Keratinocyte (primary cell): ENCODE measurements at regions not wholly inside any gene's neighbourhood (a gene's known extent, or its start where the extent isn't known, plus 50 kb on each side); places are given as distances from the start of the nearest gene placed in this dataset.
"Not testable (repeated sequence)": the region's sequence is repeated elsewhere in the genome, so short reads cannot be mapped to it uniquely, and the experiment has no call there.

ENCODE experiments used
- DNase-seq: peaks from one replicate; pipeline ENCODE4 v3.0.0-alpha.2; 2011; ENCODE audit warnings: low read depth, missing footprints, low spot score
- FAIRE-seq: peaks from 2 replicates; lab custom pipeline; 2011; peaks lifted over from hg19 to GRCh38; lab: Jason Lieb, UNC
- H2AFZ ChIP-seq: 2 replicates; pipeline ENCODE4 v1.6.0; 2012; ENCODE audit warnings: low read length, control low read depth, inconsistent platforms; ENCODE audit not compliant: control insufficient read depth
- H3K27ac ChIP-seq: 2 replicates; pipeline ENCODE4 v1.5.1; 2011; ENCODE audit warnings: low read length; ENCODE audit not compliant: control insufficient read depth, insufficient read depth
- H3K27me3 ChIP-seq: 3 replicates; pipeline ENCODE4 v1.6.0; 2011; ENCODE audit warnings: low read length; ENCODE audit not compliant: control insufficient read depth, insufficient read depth; ENCODE audit errors: extremely low read depth
- H3K36me3 ChIP-seq, 2 experiments: 2 replicates in 1 of 2; 3 replicates in 1 of 2; pipeline ENCODE4 v1.5.1; 2011; ENCODE audit warnings: low read length in 2 of 2, mild to moderate bottlenecking in 1 of 2; ENCODE audit not compliant: control insufficient read depth in 2 of 2, insufficient read depth in 2 of 2; ENCODE audit errors: extremely low read depth in 1 of 2
- H3K4me1 ChIP-seq: 3 replicates; pipeline ENCODE4 v1.5.1; 2011; ENCODE audit warnings: low read length; ENCODE audit not compliant: control insufficient read depth, insufficient read depth; ENCODE audit errors: extremely low read depth
- H3K4me2 ChIP-seq: 3 replicates; pipeline ENCODE4 v1.6.0; 2011; ENCODE audit warnings: low read depth, low read length; ENCODE audit not compliant: control insufficient read depth, insufficient read depth; ENCODE audit errors: extremely low read depth
- H3K4me3 ChIP-seq, 3 experiments: fragments of 200-600 bp in 1 of 3; sonication (generic) in 1 of 3; 2 replicates in 2 of 3; 3 replicates in 1 of 3; pipeline ENCODE4 v1.5.1; 2011 to 2016; ENCODE audit warnings: low read length in 3 of 3, mild to moderate bottlenecking in 3 of 3, control low read depth in 2 of 3, inconsistent platforms in 1 of 3, low read depth in 1 of 3, mixed read lengths in 1 of 3, mixed run types in 1 of 3, moderate library complexity in 1 of 3; ENCODE audit not compliant: control insufficient read depth in 2 of 3, insufficient read depth in 2 of 3; ENCODE audit errors: extremely low read depth in 1 of 3
- H3K79me2 ChIP-seq: 2 replicates; pipeline ENCODE4 v1.6.0; 2012; ENCODE audit warnings: low read length; ENCODE audit not compliant: control insufficient read depth, insufficient read depth
- H3K9ac ChIP-seq: 3 replicates; pipeline ENCODE4 v1.6.0; 2011; ENCODE audit warnings: low read length; ENCODE audit not compliant: control insufficient read depth, insufficient read depth; ENCODE audit errors: extremely low read depth
- H3K9me1 ChIP-seq: 3 replicates; pipeline ENCODE4 v1.6.0; 2011; ENCODE audit warnings: low read length; ENCODE audit not compliant: control insufficient read depth, insufficient read depth; ENCODE audit errors: extremely low read depth
- H3K9me3 ChIP-seq: 2 replicates; pipeline ENCODE4 v1.5.1; 2012; ENCODE audit warnings: low read depth, low read length; ENCODE audit not compliant: control insufficient read depth
- H4K20me1 ChIP-seq: 3 replicates; pipeline ENCODE4 v1.6.0; 2011; ENCODE audit warnings: low read length; ENCODE audit not compliant: control insufficient read depth, insufficient read depth; ENCODE audit errors: extremely low read depth
- CTCF ChIP-seq, 3 experiments: IDR thresholded peaks in 1 of 3; conservative IDR thresholded peaks in 1 of 3; optimal IDR thresholded peaks in 1 of 3; 2 replicates in 2 of 3; 3 replicates in 1 of 3; pipeline versions ENCODE3 to v1.5.1; 2011; ENCODE audit warnings: low read length in 3 of 3, mild to moderate bottlenecking in 3 of 3, moderate library complexity in 2 of 3, control low read depth in 1 of 3, inconsistent platforms in 1 of 3; ENCODE audit not compliant: insufficient read depth in 2 of 3; ENCODE audit errors: extremely low read depth in 1 of 3
- EZH2 ChIP-seq: IDR thresholded peaks from one replicate; pipeline ENCODE4 v1.6.1; 2012; ENCODE audit warnings: inconsistent platforms, mild to moderate bottlenecking, low read length, moderate library complexity
- dilution Hi-C: fragments of 300-500 bp; cut with MboI; formaldehyde crosslinking; loops from one replicate; pipeline ENCODE4 v1.7.0; 2020; ENCODE audit warnings: low sequenced_read_pairs; ENCODE audit not compliant: extremely low pct_ligation_motif_present

GRCh38 chr7:82501346-82501745, 57.8 kb upstream of the CACNA2D1 start:
- H3K4me3 ChIP-seq: no peak overlapping the region
- H3K9ac ChIP-seq: no peak overlapping the region
- no peak for DNase-seq
- FAIRE-seq: no peak
- no peaks in the 10 kb centered on the region for H3K27me3 ChIP-seq
- H3K27ac ChIP-seq: no peak overlapping the region
- H3K9me3 ChIP-seq: no peaks in the 10 kb centered on the region
- dilution Hi-C loops: no loop called here
- no peaks in the 10 kb centered on the region for H4K20me1 ChIP-seq
- no peak overlapping the region for H2AFZ ChIP-seq
- no peaks in the 10 kb centered on the region for H3K36me3 ChIP-seq
- no peaks in the 10 kb centered on the region for H3K4me1 ChIP-seq
- no peaks in the 10 kb centered on the region for H3K9me1 ChIP-seq
- no peak overlapping the region for H3K4me2 ChIP-seq
- no peak for TF ChIP-seq EZH2
- H3K79me2 ChIP-seq: no peaks in the 10 kb centered on the region

GRCh38 chr7:82499546-82499945, 56.0 kb upstream of the CACNA2D1 start:
- H3K4me2 ChIP-seq, H3K4me3 ChIP-seq, H3K9me1 ChIP-seq, H3K9me3 ChIP-seq, H3K27me3 ChIP-seq, H3K79me2 ChIP-seq, FAIRE-seq, dilution Hi-C loops, H3K9ac ChIP-seq, H2AFZ ChIP-seq, DNase-seq, H3K36me3 ChIP-seq, H3K4me1 ChIP-seq, H4K20me1 ChIP-seq, H3K27ac ChIP-seq: not testable (repeated sequence)

DNA sequence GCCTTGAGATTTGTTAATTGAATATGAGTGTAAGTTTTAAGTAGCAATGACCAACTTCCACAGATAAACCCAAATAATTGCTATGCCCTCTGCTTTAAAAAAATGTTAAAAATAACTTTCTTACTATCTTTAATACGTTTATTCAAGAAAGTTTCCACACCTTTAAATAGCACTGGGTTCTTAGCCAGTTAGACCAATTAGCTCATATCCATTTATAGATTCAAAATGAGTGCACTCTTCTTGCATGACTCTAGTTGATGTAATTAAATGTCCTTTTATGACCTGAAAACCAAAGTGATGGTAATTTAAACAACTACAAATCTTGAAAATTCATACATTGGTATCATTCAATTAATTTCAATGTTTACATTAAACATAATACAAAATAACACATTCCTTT, 50.8 kb upstream of the CACNA2D1 start:
- dilution Hi-C loops: no loop called here
- Histone ChIP-seq H3K27ac (no peak overlapping the region), H3K4me1 (no peaks in the 10 kb centered on the region), H3K9me1 (no peaks in the 10 kb centered on the region), H3K79me2 (no peaks in the 10 kb centered on the region), H3K27me3 (no peaks in the 10 kb centered on the region), H3K4me2 (no peak overlapping the region), H3K4me3 (no peak overlapping the region), H4K20me1 (no peaks in the 10 kb centered on the region), H3K36me3 (no peaks in the 10 kb centered on the region), H2AFZ (no peak overlapping the region), H3K9ac (no peak overlapping the region), H3K9me3 (no peaks in the 10 kb centered on the region)
- TF ChIP-seq CTCF (optimal IDR thresholded peaks at IDR 0.05 in 1 of 3, IDR thresholded peaks at IDR 0.05 in 1 of 3, conservative IDR thresholded peaks at IDR 0.05 in 1 of 3; ENCODE audit: extremely low read depth in 1 of 3, insufficient read depth in 2 of 3, low read length in 3 of 3) (no peak), EZH2 (no peak)
- no peak for DNase-seq
- FAIRE-seq: no peak
